GM23338 (cell line): ENCODE measurements at regions not wholly inside any gene's neighbourhood (a gene's known extent, or its start where the extent isn't known, plus 50 kb on each side); places are given as distances from the start of the nearest gene placed in this dataset.

ENCODE experiments used
- ATAC-seq: fragments of 200-7000 bp; cut with Tn5 transposase; 3 replicates; pipeline ENCODE4 v1.9.1; 2020
- DNase-seq: peaks from one replicate; pipeline ENCODE4 v3.0.0-alpha.2; 2015; ENCODE audit warnings: low spot score
- H2AFZ ChIP-seq: fragments of 200-600 bp; sonication (generic); 2 replicates; pipeline ENCODE4 v1.8.0; 2016; ENCODE audit warnings: antibody characterized with exemption, mild to moderate bottlenecking, moderate library complexity
- H3F3A ChIP-seq: fragments of 200-600 bp; sonication (generic); replicated peaks from 2 replicates; pipeline ENCODE4 v1.8.0; 2017; ENCODE audit warnings: antibody characterized with exemption, mixed run types, low read depth
- H3K27ac ChIP-seq: fragments of 200-600 bp; sonication (generic); 2 replicates; pipeline ENCODE4 v1.6.1; 2016; ENCODE audit warnings: low read depth
- H3K27me3 ChIP-seq: fragments of 200-600 bp; sonication (generic); 2 replicates; pipeline ENCODE4 v1.8.0; 2016; ENCODE audit warnings: mild to moderate bottlenecking, mixed run types, moderate library complexity; ENCODE audit not compliant: insufficient read depth
- H3K36me3 ChIP-seq: fragments of 200-600 bp; sonication (generic); 2 replicates; pipeline ENCODE4 v1.8.0; 2016; ENCODE audit warnings: mild to moderate bottlenecking; ENCODE audit not compliant: insufficient read depth
- H3K4me1 ChIP-seq: fragments of 200-600 bp; sonication (generic); 2 replicates; pipeline ENCODE4 v1.8.0; 2016; ENCODE audit warnings: mild to moderate bottlenecking, moderate library complexity; ENCODE audit not compliant: insufficient read depth
- H3K4me2 ChIP-seq: fragments of 200-600 bp; sonication (generic); 2 replicates; pipeline ENCODE4 v1.7.1; 2017; ENCODE audit warnings: mixed run types
- H3K4me3 ChIP-seq: fragments of 200-600 bp; sonication (generic); 2 replicates; pipeline ENCODE4 v1.6.1; 2016; ENCODE audit warnings: mixed run types
- H3K79me2 ChIP-seq: fragments of 200-600 bp; sonication (generic); replicated peaks from 2 replicates; pipeline ENCODE4 v1.8.0; 2017; ENCODE audit warnings: mild to moderate bottlenecking; ENCODE audit not compliant: insufficient read depth
- H3K9me2 ChIP-seq: fragments of 200-600 bp; sonication (generic); 2 replicates; pipeline ENCODE4 v1.8.0; 2017; ENCODE audit not compliant: insufficient read depth
- H4K20me1 ChIP-seq: fragments of 200-600 bp; sonication (generic); replicated peaks from 2 replicates; pipeline ENCODE4 v1.8.0; 2017; ENCODE audit warnings: mild to moderate bottlenecking; ENCODE audit not compliant: insufficient read depth
- H3K27ac Mint-ChIP-seq: 2 replicates; pipeline ENCODE4 v1.8.0; 2020; ENCODE audit warnings: inconsistent platforms, mild to moderate bottlenecking, moderate library complexity, mixed read lengths
- H3K27me3 Mint-ChIP-seq: 3 replicates; pipeline ENCODE4 v1.8.0; 2022; ENCODE audit warnings: low read depth, mild to moderate bottlenecking, moderate library complexity, mixed read lengths, inconsistent platforms; ENCODE audit not compliant: insufficient read depth, poor library complexity
- H3K36me3 Mint-ChIP-seq: 3 replicates; pipeline ENCODE4 v1.8.0; 2021; ENCODE audit warnings: low read depth, mild to moderate bottlenecking, inconsistent platforms, moderate library complexity, mixed read lengths
- H3K4me1 Mint-ChIP-seq: 3 replicates; pipeline ENCODE4 v1.8.0; 2020; ENCODE audit warnings: mild to moderate bottlenecking, inconsistent platforms, mixed read lengths
- H3K4me3 Mint-ChIP-seq: 3 replicates; pipeline ENCODE4 v1.8.0; 2021; ENCODE audit warnings: moderate library complexity, mild to moderate bottlenecking, inconsistent platforms, mixed read lengths
- H3K9me3 Mint-ChIP-seq: 3 replicates; pipeline ENCODE4 v1.8.0; 2020; ENCODE audit warnings: moderate library complexity, mild to moderate bottlenecking, inconsistent platforms, mixed read lengths
- CREB1 ChIP-seq: fragments of 250-450 bp; sonication (Bioruptor Pico); IDR thresholded peaks from 2 replicates; pipeline ENCODE4 v1.5.0; 2020; ENCODE audit warnings: low read depth, mild to moderate bottlenecking, moderate library complexity
- ETS1 ChIP-seq: IDR thresholded peaks from 2 replicates; pipeline ENCODE4 v1.6.1; 2016; ENCODE audit warnings: antibody characterized with exemption
- EZH2 ChIP-seq: fragments of 200-600 bp; sonication (generic); IDR thresholded peaks from one replicate; pipeline ENCODE4 v1.8.0; 2017; ENCODE audit warnings: antibody characterized with exemption, mild to moderate bottlenecking, low read depth; ENCODE audit not compliant: unreplicated experiment
- EZH2phosphoT487 ChIP-seq: fragments of 200-600 bp; sonication (generic); IDR thresholded peaks from one replicate; pipeline ENCODE4 v1.8.1; 2018; ENCODE audit warnings: antibody characterized with exemption; ENCODE audit not compliant: unreplicated experiment
- JUNB ChIP-seq: IDR thresholded peaks from one replicate; pipeline ENCODE4 v1.6.1; 2016; ENCODE audit warnings: antibody characterized with exemption; ENCODE audit not compliant: unreplicated experiment
- NANOG ChIP-seq: IDR thresholded peaks from 2 replicates; pipeline ENCODE4 v1.6.1; 2016; ENCODE audit warnings: antibody characterized with exemption, borderline replicate concordance
- POLR2AphosphoS5 ChIP-seq: IDR thresholded peaks from 2 replicates; pipeline ENCODE4 v1.6.1; 2016; ENCODE audit warnings: antibody characterized with exemption, low read depth
- STAT1 ChIP-seq: IDR thresholded peaks from one replicate; pipeline ENCODE4 v1.6.1; 2016; ENCODE audit warnings: antibody characterized with exemption; ENCODE audit not compliant: unreplicated experiment
- ZNF114 ChIP-seq: fragments of 250-450 bp; sonication (Bioruptor Pico); IDR thresholded peaks from 2 replicates; pipeline ENCODE4 v1.5.0; 2020; ENCODE audit warnings: mild to moderate bottlenecking, moderate library complexity
- ZNF331 ChIP-seq: fragments of 250-450 bp; sonication (Bioruptor Pico); IDR thresholded peaks from 2 replicates; pipeline ENCODE4 v1.5.0; 2020; ENCODE audit warnings: low read depth, mild to moderate bottlenecking, moderate library complexity
- TF ChIP-seq, protein P1 (sequence below): IDR thresholded peaks from one replicate; pipeline ENCODE4 v1.6.1; 2018; ENCODE audit warnings: antibody characterized with exemption; ENCODE audit not compliant: unreplicated experiment

DNA sequence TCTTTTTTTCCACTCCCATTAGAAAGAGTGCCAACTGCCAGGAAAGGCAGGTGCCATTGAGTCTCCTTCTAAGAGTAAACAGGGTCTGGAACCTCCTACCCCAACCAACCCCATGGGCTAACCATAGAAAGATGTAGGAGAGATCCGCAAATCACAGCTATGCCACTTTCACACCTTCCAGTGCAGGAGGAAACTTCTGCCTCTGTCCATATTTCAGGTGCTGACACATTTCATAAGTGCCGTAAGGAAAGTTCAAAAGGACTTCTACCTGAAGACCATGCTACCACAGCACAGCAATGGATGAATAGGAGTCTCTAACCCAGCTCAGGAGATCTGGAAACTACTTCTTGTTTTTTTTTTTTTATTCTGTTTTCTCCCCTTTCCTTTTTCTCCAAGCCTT, 145.8 kb downstream of the FBXO8 start:
- Histone ChIP-seq H3K4me2 (no peak overlapping the region), H4K20me1 (no peaks in the 10 kb centered on the region), H3F3A (no peaks in the 10 kb centered on the region), H3K79me2 (no peaks in the 10 kb centered on the region), H3K4me3 (no peak overlapping the region), H2AFZ (no peak overlapping the region), H3K4me1 (no peaks in the 10 kb centered on the region), H3K27ac (no peak overlapping the region), H3K27me3 (no peaks in the 10 kb centered on the region), H3K36me3 (no peaks in the 10 kb centered on the region), H3K9me2 (no peaks in the 10 kb centered on the region)
- DNase-seq (no peak), ATAC-seq (no peak)
- H3K4me3 Mint-ChIP-seq: no peak overlapping the region
- H3K4me1 Mint-ChIP-seq: peaks cover 21% of the 10 kb centered on the region; the same call in 2 of the 3 replicates
- no peak for TF ChIP-seq ZNF114
- TF ChIP-seq POLR2AphosphoS5: no peak
- no peak for TF ChIP-seq ETS1
- TF ChIP-seq JUNB: no peak
- TF ChIP-seq CREB1 (CRISPR knock-in tag): no peak
- TF ChIP-seq ZNF331: no peak
- no peak for TF ChIP-seq EZH2phosphoT487
- H3K36me3 Mint-ChIP-seq: no peaks in the 10 kb centered on the region
- no peaks in the 10 kb centered on the region for H3K9me3 Mint-ChIP-seq
- no peak overlapping the region for H3K27ac Mint-ChIP-seq
- H3K27me3 Mint-ChIP-seq: no peaks in the 10 kb centered on the region

DNA sequence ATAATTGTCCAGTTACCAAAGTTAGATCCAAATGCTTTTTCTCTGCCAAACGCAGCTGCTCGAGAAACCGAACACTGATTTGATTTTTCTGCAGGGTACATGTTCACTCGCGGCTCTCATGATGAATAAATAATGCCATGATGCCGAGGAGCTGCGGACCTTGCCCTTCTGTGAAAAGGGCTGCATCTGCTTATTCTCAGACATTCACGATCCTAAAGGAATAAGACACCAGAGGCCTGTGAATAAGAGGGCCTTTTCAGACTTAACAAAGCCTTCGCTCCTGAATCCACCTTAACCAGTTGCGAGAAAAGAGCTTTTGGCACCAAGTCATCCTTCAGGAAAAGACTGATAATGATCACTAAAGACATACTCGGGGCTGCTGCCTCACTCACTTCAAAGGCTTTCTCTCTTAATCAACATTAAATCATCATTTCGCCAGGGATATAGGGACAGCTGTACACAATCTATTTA, 147.5 kb downstream of the FBXO8 start:
- H3K4me3 ChIP-seq: no peak overlapping the region
- ATAC-seq: peak; percentile 55; the same call in 2 of the 3 replicates
- peak overlapping the region; percentile 15; the same call in 1 of the 3 replicates for H3K4me3 Mint-ChIP-seq
- no peak for TF ChIP-seq EZH2phosphoT487
- TF ChIP-seq ETS1: no peak
- TF ChIP-seq, protein P1, sequence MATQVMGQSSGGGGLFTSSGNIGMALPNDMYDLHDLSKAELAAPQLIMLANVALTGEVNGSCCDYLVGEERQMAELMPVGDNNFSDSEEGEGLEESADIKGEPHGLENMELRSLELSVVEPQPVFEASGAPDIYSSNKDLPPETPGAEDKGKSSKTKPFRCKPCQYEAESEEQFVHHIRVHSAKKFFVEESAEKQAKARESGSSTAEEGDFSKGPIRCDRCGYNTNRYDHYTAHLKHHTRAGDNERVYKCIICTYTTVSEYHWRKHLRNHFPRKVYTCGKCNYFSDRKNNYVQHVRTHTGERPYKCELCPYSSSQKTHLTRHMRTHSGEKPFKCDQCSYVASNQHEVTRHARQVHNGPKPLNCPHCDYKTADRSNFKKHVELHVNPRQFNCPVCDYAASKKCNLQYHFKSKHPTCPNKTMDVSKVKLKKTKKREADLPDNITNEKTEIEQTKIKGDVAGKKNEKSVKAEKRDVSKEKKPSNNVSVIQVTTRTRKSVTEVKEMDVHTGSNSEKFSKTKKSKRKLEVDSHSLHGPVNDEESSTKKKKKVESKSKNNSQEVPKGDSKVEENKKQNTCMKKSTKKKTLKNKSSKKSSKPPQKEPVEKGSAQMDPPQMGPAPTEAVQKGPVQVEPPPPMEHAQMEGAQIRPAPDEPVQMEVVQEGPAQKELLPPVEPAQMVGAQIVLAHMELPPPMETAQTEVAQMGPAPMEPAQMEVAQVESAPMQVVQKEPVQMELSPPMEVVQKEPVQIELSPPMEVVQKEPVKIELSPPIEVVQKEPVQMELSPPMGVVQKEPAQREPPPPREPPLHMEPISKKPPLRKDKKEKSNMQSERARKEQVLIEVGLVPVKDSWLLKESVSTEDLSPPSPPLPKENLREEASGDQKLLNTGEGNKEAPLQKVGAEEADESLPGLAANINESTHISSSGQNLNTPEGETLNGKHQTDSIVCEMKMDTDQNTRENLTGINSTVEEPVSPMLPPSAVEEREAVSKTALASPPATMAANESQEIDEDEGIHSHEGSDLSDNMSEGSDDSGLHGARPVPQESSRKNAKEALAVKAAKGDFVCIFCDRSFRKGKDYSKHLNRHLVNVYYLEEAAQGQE: no peak
- TF ChIP-seq ZNF331: no peak
- TF ChIP-seq CREB1 (CRISPR knock-in tag): no peak
- TF ChIP-seq POLR2AphosphoS5: no peak
- TF ChIP-seq EZH2: no peak
- no peak for TF ChIP-seq STAT1
- no peak for TF ChIP-seq NANOG

More for the DNA sequence above, 147.5 kb downstream of the FBXO8 start:
- no peaks in the 10 kb centered on the region for H3K36me3 ChIP-seq
- Mint-ChIP-seq H3K36me3 (no peaks in the 10 kb centered on the region), H3K27ac (no peak overlapping the region), H3K27me3 (no peaks in the 10 kb centered on the region), H3K9me3 (no peaks in the 10 kb centered on the region), H3K4me1 (peaks cover 21% of the 10 kb centered on the region; the same call in 2 of the 3 replicates)
- no peaks in the 10 kb centered on the region for H3F3A ChIP-seq
- no peaks in the 10 kb centered on the region for H3K79me2 ChIP-seq
- H3K9me2 ChIP-seq: no peaks in the 10 kb centered on the region
- no peaks in the 10 kb centered on the region for H4K20me1 ChIP-seq
- H3K27ac ChIP-seq: no peak overlapping the region
- H3K4me1 ChIP-seq: no peaks in the 10 kb centered on the region
- H3K27me3 ChIP-seq: no peaks in the 10 kb centered on the region
- peak; percentile 38 for DNase-seq
- peak overlapping the region; percentile 12; the same call in 1 of the 2 replicates for H3K4me2 ChIP-seq
- no peak overlapping the region for H2AFZ ChIP-seq
